ENCODE measurements at regions not wholly inside any gene's neighbourhood (a gene's known extent, or its start where the extent isn't known, plus 50 kb on each side); places are given as distances from the start of the nearest gene placed in this dataset.

- Histone ChIP-seq H3K9me3 (replicated peaks in 1 of 2; ENCODE audit: control insufficient read depth in 1 of 2, insufficient read depth in 1 of 2, low read length in 2 of 2) (peaks cover 6 to 7% of the 10 kb centered on the region in 2 donors), H3K79me2 (ENCODE audit: insufficient read depth, low read length) (no peaks in the 10 kb centered on the region), H4K20me1 (ENCODE audit: insufficient read depth, low read length) (no peaks in the 10 kb centered on the region), H3K4me3 (replicated peaks in 1 of 3; ENCODE audit: low read depth in 2 of 3, low read length in 3 of 3) (no peak overlapping the region), H3K27ac (ENCODE audit: low read depth in 1 of 2, low read length in 2 of 2) (no peak overlapping the region), H3K4me1 (ENCODE audit: control insufficient read depth in 1 of 2, insufficient read depth in 2 of 2, low read length in 2 of 2) (no peaks in the 10 kb centered on the region), H2AFZ (ENCODE audit: insufficient read depth, low read depth, low read length, poor library complexity, severe bottlenecking) (no peak overlapping the region), H3K4me2 (replicated peaks; ENCODE audit: extremely low read depth, low read length, poor library complexity, severe bottlenecking) (no peak overlapping the region), H3K27me3 (ENCODE audit: control insufficient read depth in 2 of 2, insufficient read depth in 2 of 2, low read length in 2 of 2) (no peaks in the 10 kb centered on the region), H3K36me3 (replicated peaks in 1 of 2; ENCODE audit: control insufficient read depth in 1 of 2, insufficient read depth in 2 of 2, low read length in 2 of 2) (no peaks in the 10 kb centered on the region), H3K9ac (ENCODE audit: insufficient read depth, low read length, poor library complexity, severe bottlenecking) (no peak overlapping the region)
- intact Hi-C loops (cut with micrococcal nuclease): no loop called here
- H3K36me3 Mint-ChIP-seq: no peaks in the 10 kb centered on the region
- DNase-seq: no peak
- TF ChIP-seq CTCF (IDR thresholded peaks at IDR 0.05): no peak
- WGBS (ENCODE audit: insufficient coverage): 94% methylated on average over 2 of the region's 2 CpGs
- peaks cover 3 to 15% (median 9%) of the 10 kb centered on the region in 7 donors for H3K9me3 Mint-ChIP-seq
- no peak overlapping the region for H3K27ac Mint-ChIP-seq
- H3K4me3 Mint-ChIP-seq: no peak overlapping the region
- no peaks in the 10 kb centered on the region for H3K27me3 Mint-ChIP-seq (ENCODE audit: low read depth in 3 of 3)
- H3K4me1 Mint-ChIP-seq: peaks cover 3% of the 10 kb centered on the region
These were observed 84.6 kb upstream of the DTNBP1 start for GRCh38 chr6:15747354-15747883.

- 80% methylated on average over 1 of the region's 3 CpGs for WGBS (ENCODE audit: insufficient coverage)
- H3K9me3 ChIP-seq (replicated peaks in 1 of 2; ENCODE audit: control insufficient read depth in 1 of 2, insufficient read depth in 1 of 2, low read length in 2 of 2): peaks cover 6 to 7% of the 10 kb centered on the region in 2 donors
- H2AFZ ChIP-seq (ENCODE audit: insufficient read depth, low read depth, low read length, poor library complexity, severe bottlenecking): no peak overlapping the region
- no peak overlapping the region for H3K4me3 ChIP-seq (replicated peaks in 1 of 3; ENCODE audit: low read depth in 2 of 3, low read length in 3 of 3)
- Mint-ChIP-seq H3K27me3 (ENCODE audit: low read depth in 3 of 3) (no peaks in the 10 kb centered on the region), H3K4me3 (no peak overlapping the region), H3K4me1 (peaks cover 3% of the 10 kb centered on the region), H3K27ac (no peak overlapping the region), H3K36me3 (no peaks in the 10 kb centered on the region), H3K9me3 (peaks cover 3 to 16% (median 10%) of the 10 kb centered on the region in 7 donors)
- no peak overlapping the region for H3K4me2 ChIP-seq (replicated peaks; ENCODE audit: extremely low read depth, low read length, poor library complexity, severe bottlenecking)
- no peak overlapping the region for H3K27ac ChIP-seq (ENCODE audit: low read depth in 1 of 2, low read length in 2 of 2)
- no peak overlapping the region for H3K9ac ChIP-seq (ENCODE audit: insufficient read depth, low read length, poor library complexity, severe bottlenecking)
- H3K4me1 ChIP-seq (ENCODE audit: control insufficient read depth in 1 of 2, insufficient read depth in 2 of 2, low read length in 2 of 2): no peaks in the 10 kb centered on the region
- H3K27me3 ChIP-seq (ENCODE audit: control insufficient read depth in 2 of 2, insufficient read depth in 2 of 2, low read length in 2 of 2): no peaks in the 10 kb centered on the region
- TF ChIP-seq CTCF (IDR thresholded peaks at IDR 0.05): no peak
- no peak for DNase-seq
- no peaks in the 10 kb centered on the region for H4K20me1 ChIP-seq (ENCODE audit: insufficient read depth, low read length)
- H3K79me2 ChIP-seq (ENCODE audit: insufficient read depth, low read length): no peaks in the 10 kb centered on the region
- H3K36me3 ChIP-seq (replicated peaks in 1 of 2; ENCODE audit: control insufficient read depth in 1 of 2, insufficient read depth in 2 of 2, low read length in 2 of 2): no peaks in the 10 kb centered on the region
- intact Hi-C loops (cut with micrococcal nuclease): no loop called here
These were observed 83.0 kb upstream of the DTNBP1 start for GRCh38 chr6:15745781-15746180.

All from CD14-positive monocyte (primary cell).